GM04504 (cell line): ENCODE measurements at regions not wholly inside any gene's neighbourhood (a gene's known extent, or its start where the extent isn't known, plus 50 kb on each side); places are given as distances from the start of the nearest gene placed in this dataset.

Experiments
- DNase-seq: peaks from one replicate; pipeline ENCODE4 v3.0.0-alpha.2; 2012; ENCODE audit warnings: low read depth

DNA sequence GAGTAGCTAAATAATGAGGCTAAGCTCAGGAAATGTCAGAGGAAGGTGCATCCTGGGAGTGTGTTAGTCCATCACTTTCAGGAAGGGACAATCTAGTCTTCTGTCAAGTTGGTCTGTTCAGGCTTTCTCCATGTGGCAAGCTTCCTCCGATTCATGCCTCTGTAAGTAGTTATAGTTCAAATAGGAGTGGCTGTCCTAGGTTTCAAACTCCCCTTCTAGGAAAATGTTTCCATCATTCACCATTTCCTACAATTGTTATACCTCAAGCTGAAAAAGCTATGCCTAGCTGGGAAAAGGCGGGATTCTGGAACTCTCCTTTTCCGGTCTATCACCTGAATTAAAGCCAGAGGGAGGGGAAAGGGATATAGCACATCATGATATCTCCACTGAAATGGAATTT is 287.7 kb upstream of the ZSWIM2 start:
- no peak for DNase-seq

DNA sequence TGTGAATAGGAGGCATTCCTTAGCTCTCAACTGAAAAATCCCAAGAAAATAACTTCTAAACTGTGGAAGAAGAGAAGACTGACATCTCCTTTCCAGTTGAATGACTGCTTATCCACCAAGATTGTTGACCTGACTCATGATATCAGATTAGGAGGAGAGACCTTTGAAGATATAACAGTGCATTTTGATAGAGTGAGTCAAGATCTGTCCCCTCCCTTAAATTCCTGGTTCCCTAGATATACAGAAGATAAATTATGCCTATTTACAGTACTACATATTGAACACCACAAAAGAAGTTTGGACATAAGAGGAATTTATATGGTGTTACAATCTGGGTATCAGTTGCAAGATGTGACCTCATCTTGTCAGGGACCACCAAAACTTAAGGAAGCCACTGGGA is 285.3 kb upstream of the ZSWIM2 start:
- DNase-seq: no peak

DNA sequence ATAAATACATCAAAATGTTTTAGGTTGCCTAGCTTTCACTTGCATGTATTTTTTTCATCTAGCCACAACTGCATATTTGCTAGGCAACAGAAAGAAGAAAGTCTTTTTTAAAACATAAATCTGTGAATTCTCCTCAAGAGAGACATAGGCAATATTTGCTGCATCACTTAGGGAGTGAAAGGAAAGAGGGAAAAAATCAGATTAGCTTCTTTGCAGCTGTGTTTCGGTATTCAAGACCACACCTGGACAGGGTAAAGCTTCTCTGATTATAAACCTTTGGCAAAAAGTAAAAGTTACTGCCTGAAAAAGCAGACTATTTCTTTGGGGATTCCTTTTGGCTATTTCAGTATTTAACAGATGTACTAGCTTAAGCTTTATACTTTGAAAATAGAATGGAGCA is 280.9 kb upstream of the ZSWIM2 start:
- DNase-seq: no peak

DNA sequence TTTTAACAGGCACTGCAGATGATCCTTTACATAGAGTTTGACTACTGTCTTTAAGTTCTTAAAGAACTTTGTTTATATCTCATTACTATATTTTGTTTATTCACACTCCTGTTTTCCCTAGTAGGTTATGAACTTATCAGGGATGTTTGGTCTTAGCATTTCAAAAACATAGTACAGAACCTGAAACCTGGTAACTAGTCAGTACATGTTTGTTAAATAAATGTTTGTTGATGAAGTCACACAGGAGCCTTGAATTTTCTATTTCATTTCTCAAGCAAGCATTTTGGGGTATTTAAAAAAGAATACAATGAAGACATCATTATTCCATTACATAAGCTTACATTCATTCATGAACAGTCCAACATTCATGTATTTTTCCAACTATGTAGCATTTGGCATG is 280.3 kb upstream of the ZSWIM2 start:
- no peak for DNase-seq

DNA sequence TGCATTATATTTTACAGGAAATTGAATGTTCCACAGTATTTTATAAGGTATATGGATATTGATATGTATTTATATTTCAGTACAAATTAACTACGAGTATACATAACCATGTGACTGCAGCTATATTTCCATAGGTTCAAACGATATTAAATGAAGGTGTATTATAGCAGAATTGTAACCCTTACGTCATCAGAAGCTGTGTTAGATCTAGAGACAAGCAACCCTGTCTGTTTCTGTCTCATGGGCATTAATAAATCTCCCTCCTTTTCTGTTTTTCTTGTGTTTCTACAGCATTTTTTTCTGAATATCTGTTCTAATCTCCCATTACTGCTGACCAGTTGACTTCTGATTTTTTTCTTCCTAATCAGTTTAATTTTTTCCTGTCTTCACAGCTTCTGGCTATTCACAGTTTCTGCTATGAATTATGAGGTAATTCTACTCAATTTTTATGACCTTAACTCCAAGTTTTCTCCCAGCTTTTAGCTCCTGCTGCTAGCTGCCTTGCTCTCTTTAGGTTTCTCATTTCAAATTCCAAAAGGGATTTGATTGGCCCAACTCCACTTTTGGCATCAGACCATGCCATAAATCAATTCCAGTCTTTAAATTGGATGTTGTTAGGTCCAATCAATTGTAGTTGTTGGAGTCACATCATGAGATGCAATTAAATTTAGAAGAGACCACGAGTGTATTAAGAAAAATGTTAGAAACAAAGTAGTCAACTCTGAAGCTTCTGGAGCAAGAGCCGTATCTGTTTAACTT is 277.5 kb upstream of the ZSWIM2 start:
- DNase-seq: no peak

DNA sequence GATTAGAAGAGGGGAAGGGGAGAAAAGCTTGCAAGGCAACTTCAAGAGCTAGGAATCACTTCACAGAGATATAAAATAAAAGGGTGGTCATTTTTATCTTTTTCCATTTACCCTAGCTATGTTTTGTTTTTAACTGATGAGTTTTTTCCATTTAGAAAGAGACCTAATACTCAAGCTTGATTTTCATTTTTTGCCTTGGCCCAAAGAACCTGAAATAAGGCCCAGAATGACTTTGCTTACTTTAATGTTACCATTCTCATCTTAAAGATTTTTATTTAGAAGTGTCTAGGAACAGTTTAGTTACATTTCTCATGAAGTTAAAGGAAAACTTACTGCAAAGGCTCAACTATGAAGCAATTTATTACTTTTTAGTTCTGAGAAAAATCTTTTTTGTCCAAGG is 276.3 kb upstream of the ZSWIM2 start:
- no peak for DNase-seq

DNA sequence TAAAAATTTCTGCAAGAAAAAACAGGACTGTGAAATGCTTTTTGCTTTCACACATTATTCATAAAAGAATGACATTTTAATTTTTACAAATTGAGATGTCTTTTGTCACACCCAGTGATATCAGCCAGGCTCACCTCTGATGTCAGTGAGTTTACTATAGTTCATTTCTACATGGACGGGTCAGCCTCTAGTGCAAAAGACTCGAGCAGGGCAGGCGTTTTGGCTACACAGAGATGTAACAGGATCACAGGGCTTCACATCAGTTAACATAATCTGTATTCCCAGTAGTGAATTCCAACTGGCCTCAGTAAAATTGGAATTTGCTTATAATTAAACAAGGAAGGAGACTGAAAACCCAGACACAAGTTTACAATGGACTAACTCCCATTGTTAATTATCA is 275.6 kb upstream of the ZSWIM2 start:
- DNase-seq: no peak

DNA sequence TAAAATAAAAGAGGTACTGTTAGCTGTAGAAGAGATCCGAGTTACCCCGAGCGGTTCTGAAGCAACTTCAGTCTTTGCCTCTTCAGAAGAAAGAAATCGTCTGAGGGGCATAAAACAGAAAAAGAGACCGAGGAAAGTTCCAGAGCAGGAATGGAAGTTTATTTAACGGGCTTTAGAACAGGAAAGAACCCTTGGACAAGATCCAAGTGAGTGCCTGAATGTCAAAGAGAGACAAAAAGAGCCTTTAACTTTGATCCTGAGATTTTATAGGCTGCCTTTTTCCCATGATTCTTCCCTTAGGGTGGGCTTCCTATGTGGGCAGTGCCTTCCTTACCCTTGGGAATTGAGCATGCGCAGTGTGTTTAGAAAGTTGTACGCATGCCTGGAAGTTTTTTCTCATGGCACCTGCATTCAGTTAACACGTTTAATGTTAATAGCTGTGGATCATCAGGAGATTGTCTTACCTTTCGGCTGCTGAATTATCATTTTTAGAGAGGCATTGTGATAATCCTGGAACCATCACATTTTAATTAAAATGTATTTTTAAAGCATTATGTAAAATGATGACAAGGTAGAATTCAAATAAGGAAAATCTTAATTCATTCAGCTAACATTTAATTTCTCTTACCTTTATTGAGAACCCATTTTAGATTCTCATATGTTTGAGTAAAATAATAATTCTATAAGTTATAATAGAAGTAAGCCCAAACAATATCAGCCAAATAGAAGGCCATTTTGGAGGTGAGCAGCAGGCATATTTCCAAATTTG is 269.5 kb upstream of the ZSWIM2 start:
- DNase-seq: no peak

DNA sequence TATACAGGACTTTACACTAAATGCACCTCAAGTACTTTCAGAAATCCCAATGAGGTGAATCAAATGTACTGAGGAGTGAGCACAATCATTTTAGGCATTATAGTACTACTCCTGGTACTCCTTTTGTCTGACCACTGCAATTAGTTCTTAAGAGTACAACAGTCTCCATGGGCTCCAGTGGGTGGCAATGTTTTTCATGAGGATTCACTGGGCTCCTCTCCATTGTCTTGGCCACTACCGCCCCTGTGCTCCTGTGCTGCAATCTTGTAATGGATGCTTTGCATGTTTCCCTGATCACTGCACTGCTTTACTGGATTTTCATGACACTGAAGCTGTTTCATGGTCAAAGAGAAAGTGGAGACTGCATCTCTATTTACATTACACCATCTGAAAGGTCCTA is 268.5 kb upstream of the ZSWIM2 start:
- no peak for DNase-seq

DNA sequence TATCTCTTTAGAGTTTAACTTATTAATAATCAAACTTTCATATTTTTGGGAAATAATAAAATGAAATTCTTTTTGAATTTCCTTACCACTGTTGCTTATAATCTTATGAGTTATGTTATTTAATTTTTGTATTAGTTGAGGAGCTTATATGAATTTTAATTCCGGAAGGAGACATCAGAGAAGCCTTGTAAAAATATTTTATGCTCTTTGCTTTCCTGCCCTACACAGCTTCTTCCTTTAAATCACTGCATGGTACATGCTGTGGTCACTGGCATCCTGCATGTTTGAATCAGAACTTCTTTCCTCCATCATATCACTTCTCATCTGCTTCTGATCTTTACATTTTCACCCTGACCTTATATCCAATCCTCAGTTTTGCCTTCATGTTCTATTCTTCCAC is 266.7 kb upstream of the ZSWIM2 start:
- no peak for DNase-seq

DNA sequence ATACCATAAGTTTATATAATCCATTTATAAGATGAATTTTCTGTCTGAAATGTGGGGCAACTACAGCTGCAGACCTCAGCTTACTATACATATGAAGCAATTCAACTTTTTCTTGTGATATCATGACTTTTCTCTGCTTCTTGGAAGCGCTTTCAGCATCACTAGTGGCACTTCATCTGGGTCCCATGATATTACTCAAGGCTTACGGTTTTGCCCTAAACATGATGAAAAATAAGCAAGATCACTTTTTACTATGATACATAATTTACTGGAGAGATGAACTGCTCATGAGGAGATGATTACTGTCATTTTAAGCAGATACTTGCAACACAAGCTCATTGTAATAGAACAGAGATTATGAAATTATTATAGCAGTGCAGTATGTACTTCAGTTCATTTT is 258.0 kb upstream of the ZSWIM2 start:
- DNase-seq: no peak

DNA sequence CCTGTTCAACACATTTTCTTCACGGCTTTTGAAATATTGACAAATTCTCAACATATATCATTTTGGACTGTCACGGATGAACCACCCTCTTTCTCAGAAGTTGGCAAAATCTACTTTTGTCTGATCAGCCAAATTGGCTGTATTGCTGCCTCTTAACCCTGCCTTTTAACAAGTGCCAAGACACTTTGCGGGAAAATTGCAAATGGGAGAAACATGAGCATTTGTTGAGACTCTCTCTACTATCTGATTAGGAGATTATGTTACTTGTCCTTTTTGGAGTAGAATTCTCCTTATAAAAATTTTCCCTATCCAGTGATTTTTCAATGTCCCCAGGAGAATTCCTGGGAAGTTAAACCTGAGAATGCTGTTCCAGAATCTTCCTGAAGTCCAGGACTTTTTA is 256.2 kb upstream of the ZSWIM2 start:
- DNase-seq: no peak

DNA sequence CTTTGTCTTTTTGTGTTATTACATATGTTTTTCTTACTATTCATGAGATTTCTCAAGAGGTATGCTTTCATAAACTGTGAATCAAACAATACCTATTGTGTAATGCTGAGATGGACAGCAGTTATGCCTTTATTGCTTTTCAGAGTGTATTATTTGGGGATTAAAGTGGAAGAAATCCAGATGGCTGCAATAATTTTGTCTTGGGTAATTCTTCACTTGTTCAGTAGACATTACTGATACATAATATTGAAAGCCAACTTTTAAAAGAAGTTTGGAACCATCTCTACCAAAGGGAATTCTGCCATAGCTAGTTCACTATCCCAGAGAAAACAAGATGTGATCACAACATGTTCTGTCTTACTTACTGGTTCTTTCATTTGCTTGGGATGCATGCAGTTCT is 253.4 kb upstream of the ZSWIM2 start:
- DNase-seq: no peak

DNA sequence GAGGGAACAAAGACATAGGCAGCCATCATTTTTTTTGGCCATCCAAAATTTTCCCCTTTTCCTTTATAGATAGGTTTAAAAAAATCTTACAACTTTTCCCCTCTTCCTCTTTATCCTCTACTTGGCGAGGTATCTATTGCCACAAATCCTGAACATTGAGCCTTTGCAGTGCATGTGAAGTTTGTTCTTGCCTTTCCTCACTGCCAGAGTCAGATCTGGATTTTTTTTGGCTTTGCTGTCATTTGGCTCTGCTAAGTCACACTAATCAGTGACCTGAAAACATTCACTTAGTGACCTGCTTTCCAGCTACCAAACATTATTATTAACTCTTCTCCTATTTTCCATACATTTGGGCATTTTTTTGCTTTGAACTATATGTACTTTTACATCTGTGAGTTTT is 249.2 kb upstream of the ZSWIM2 start:
- no peak for DNase-seq

DNA sequence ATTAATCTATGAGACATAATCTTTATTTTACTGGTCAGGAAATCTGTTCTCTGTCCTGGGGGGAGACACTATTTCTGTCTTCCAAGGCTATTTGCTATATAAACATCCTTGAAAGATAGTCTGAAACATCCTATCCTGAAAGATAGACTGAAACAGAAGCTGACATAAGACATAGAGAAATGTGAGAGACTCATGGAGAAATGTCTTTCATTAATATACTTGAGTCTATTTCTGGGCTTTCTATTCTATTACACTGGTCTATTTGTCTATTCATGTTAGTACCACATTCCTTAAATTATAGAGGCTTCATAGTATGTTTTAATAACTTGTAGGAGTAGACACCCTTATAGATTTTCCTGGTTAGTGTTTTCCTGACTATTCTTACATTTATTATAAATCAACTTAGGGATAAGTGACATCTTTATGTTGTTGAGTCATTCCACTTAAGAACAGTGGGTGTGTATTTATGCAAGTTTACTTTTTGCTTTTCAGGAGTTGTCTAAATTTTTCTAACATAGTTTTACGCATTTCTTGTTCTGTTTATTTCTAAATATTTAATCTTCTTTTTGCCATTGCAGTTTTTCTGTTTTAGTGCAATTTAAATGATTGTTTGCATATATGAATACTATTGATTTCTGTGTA is 244.9 kb upstream of the ZSWIM2 start:
- DNase-seq: no peak

DNA sequence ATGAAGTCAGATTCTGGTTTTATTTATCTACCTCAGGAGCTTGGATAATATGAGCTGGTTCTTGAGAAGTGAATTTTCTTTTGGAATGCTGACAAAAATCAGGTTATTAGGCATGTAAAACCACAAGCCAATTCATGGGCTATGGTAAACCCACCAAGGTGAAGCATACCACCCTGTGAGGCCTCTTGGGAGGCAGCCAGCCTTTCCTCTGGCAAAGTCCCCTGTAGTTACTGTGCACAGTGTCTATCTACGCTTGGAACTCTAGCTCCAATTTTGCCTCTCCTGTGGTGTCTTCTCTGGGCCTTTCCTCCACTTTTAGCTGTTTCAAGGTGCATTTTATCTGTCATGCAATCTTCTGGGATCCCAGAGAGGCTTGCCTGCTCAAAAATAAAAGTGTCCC is 242.7 kb upstream of the ZSWIM2 start:
- no peak for DNase-seq

DNA sequence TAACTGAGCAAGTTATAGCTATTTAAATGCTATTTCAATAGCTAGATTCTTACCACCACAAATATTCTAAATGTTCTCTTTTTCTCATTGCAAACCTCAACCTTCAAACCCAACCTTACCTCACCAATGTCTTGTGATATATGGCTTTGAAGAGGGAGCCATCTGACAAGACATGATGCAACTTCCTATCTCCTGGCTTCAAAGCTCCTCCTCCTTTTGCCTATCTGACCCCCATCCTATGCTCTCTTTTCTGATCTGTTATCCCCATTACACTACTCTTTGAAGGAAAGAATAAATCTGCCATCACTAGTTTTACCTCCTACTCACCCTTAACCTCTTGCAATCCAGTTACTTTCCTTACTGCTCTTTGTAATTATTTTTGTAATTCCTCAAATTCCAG is 235.6 kb upstream of the ZSWIM2 start:
- DNase-seq: no peak

DNA sequence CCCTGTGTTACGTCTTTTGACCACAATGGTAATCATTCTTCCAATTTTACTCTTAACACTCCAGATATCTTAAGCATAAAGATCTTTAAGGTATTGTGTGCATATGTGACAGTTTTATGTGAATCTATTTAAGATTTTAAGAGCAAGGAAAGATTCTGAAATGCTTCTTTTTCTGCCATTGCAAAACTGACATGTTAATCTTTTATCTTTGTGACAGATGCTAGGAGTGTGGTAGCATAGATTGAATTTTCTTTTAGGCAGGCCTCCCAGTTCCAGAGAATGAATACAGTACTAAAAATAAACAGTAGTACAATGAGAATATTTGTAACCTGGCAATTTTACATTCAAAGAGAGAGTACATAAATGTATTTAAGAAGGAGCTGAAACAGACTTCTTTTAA is 232.5 kb upstream of the ZSWIM2 start:
- DNase-seq: no peak

DNA sequence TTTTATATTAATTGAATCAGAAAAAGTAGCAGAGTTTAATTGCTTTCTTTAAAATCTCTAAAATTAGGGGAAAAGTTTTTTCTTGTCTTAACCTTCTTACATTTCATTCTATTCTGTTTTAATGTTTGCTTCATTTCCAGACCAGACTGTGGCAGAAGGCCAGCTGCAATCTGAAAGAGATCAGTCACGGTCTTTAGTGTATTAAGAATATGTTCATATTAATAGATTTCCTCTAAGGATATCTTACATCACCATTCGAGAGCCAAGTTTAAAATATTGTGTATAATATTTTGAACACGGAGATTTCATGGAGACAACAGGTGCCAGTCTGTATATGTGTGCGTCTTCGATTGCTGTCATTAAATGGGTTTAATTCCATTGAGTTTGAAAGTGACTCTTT is 230.9 kb upstream of the ZSWIM2 start:
- DNase-seq: no peak

DNA sequence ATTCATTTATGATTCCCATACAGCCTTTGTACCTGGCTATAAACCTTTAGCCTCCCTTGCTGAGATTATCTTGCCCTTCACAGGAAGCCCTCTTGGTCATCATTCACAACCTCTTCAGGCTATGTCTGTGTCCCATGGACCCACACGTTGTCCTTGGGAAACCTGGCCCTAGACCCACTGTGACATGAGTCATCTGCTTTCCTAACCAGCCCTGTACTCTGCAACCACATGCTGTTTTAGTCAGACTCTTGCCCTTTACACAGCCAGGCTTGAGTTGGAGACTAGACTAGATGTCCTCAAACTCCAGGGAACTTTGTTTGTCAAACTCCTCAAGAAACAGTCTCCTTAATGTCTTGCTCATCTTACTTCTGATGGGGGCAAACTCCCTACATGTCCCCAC is 229.3 kb upstream of the ZSWIM2 start:
- DNase-seq: peak; percentile 15

DNA sequence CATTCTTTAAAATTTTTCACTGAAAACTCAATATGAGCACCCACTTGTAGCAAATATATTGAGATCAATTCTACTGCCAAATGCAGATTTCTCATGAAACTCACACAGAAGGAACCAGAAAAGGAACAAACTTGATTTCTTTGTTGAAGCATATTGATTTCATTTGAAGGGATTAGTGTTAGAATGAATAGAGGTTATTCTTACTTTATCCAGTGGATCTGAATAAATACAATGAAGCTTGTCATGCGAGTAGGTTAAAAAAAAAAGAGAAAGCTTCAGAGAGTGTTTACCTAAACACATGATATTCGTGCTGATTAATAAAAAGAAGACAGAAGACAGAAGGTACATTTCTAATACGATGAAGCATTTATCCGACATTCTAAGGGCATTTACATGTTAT is 226.7 kb upstream of the ZSWIM2 start:
- no peak for DNase-seq

DNA sequence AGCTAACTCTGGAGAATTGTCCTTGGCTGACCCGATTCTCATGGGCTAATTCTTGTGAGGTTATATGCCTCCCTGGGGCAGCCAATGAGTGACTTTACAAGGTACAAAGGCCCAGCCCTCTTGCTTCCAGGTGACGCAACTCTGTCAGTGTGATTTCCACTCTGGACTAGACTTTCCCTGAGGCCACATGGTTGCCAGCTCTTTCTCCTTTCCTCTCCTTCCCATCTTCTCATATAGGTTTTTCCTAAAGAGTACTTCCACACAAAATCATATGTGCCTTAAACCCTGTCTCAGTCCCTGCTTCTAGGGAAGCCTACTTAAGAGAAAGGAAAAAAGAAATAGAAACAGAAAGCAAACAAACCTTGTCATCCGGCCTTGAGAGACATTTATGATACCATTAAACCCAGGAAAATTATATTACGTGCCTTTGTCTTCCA is 226.2 kb upstream of the ZSWIM2 start:
- no peak for DNase-seq

DNA sequence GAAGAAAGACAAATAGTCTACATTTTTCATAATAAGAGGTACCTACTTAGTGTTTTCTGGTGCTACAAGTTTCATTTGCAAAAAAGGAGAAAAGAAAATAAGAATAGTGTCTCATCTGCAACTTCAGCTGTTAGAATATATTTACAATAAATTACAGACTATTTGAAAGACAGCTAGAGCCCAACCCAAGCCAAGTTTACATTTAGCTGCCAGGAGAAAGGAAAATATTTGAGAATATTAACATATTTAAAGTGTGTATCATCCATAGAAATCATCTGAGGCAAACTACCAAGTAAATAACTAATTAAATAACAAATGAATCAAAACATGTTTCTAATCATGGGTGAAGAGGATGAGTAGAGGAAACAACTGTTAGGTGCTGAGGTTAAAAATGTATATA is 209.2 kb upstream of the ZSWIM2 start:
- no peak for DNase-seq
